HG03439 (cell line): ENCODE measurements at regions not wholly inside any gene's neighbourhood (a gene's known extent, or its start where the extent isn't known, plus 50 kb on each side); places are given as distances from the start of the nearest gene placed in this dataset.

Experiments used
- ATAC-seq: cut with Tn5 transposase; IDR thresholded peaks from one replicate; pipeline ENCODE4 v1.9.1; 2021; ENCODE audit warnings: mild to moderate bottlenecking, moderate library complexity; ENCODE audit not compliant: unreplicated experiment

- no peak for ATAC-seq
These were observed 50.9 kb upstream of the RAP1GDS1 start for GRCh38 chr4:98210281-98210680.

GRCh38 chr4:98209111-98209510 lies 52.1 kb upstream of the RAP1GDS1 start:
- no peak for ATAC-seq

GRCh38 chr4:98204236-98204553 lies 57.0 kb upstream of the RAP1GDS1 start:
- peak; percentile 46 for ATAC-seq

- ATAC-seq = peak; percentile 87
These were observed 57.6 kb upstream of the RAP1GDS1 start for GRCh38 chr4:98203332-98204235.

GRCh38 chr4:98202907-98203306 lies 58.3 kb upstream of the RAP1GDS1 start:
- no peak for ATAC-seq

- no peak for ATAC-seq
These were observed 56.0 kb upstream of the STPG2 start for GRCh38 chr4:98199247-98199646.

- ATAC-seq = no peak
These were observed 51.7 kb upstream of the STPG2 start for GRCh38 chr4:98195005-98195404.

GRCh38 chr4:98193459-98194105 lies 50.3 kb upstream of the STPG2 start:
- no peak for ATAC-seq
